NCI-H1105 treated with DMSO at 0.1 percent for 48 hours (cell line): ENCODE measurements at regions not wholly inside any gene's neighbourhood (a gene's known extent, or its start where the extent isn't known, plus 50 kb on each side); places are given as distances from the start of the nearest gene placed in this dataset.

Experiments
- DNase-seq: peaks from one replicate; lab custom pipeline; 2025; lab: John Stamatoyannopoulos, UW

DNA sequence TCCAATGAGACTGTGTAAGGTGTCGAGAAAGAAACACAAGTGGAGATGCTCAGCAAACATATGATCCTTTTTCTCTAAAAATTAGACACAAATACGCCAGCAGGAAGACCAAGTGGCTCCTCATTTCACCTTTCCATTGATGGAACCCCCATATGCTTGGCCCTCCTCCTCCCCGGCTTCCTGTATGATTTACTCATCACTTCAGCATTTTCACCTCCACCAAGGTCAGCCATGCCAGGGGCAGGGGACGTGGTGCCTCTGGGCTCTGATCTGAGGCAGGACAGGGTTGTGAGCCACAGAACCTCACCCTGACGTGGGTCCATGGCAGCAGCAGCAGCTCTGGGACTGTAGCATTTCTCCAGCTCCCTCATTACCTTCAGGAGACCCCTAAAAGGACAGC is 116.8 kb upstream of the PFKP start:
- no peak for DNase-seq

DNA sequence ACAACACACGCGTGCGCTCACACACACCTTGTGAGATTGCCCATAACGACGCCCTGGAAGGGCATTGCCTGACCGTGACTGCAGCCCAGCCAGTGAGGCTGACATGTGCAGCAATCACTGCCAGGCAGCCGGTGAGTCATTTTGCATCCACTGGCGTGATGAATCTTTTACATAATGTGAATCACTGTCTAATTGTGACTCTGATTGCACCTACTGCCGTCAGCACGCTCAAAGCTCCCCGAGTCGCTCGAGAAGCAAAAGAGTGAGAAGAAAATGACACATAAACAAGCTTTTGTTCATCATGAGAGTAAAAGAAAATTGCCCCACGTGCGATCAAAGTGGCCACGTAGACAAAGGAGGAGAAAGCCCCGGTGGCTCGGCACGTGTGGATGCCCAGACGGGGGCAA is 117.4 kb upstream of the PFKP start:
- DNase-seq: no peak

DNA sequence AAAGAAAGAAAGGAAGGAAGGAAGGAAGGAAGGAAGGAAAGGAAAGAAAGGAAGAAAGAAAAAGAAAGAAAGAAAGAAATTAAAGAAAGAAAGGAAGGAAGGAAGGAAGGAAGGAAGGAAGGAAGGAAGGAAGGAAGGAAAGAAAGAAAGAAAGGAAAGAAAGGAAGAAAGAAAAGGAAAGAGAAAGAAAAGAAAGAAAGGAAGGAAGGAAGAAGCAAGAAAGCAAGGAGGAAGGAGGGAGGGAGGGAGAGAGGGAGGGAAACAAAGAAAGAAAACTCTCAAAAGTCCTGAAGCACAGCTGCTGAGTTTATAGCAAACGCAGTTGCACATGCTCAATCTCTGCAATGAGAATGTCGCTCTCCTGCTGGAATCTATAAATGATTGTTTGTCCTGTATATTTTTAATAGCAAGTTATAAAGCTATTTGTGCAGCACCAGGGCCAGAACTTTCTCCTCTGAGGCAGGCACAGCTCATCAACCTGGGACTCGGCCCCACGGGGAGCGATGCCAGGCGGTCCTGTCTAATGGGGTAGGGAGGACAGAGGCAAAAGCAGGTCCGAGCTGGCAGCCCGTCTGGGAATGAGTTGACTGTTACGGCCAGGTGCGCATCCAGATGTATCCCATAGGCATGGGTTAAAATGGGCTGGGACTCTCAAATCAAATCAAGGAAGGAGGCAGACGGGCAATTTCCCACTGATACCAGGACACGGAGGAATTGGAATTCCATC is 118.0 kb upstream of the PFKP start:
- no peak for DNase-seq

DNA sequence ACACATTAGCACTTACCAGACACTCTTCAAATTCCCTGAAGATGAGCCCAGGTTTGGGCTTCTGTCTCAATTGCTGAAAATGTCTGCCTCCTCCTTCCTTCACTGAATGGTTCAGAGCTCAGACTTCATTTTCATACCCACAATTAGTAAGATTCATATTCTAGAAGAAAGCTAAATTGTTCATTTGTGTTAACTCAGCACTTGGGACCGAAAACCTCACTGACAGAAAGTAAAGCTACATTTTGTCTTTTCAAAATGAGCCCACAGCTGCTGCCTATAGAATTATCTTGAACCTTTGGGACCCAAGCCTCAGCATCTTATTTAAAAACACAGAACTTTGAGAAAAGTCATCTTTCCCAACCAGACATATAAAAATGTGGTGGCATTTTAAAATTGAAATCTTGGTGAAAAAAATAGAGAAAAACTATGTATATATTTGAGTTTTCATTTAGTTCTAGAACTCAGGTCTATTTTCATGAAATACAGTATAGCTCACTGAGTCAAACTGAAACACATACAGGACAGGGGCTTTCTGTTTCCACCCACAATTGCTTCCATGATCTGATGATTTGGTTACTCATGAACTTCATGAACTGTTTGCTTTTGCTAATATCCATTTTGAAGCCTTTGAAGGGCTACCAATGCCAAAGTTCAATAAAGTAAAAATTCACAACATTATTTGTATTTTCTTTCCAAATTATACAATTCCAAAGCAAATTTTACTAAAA is 119.1 kb upstream of the PFKP start:
- no peak for DNase-seq

DNA sequence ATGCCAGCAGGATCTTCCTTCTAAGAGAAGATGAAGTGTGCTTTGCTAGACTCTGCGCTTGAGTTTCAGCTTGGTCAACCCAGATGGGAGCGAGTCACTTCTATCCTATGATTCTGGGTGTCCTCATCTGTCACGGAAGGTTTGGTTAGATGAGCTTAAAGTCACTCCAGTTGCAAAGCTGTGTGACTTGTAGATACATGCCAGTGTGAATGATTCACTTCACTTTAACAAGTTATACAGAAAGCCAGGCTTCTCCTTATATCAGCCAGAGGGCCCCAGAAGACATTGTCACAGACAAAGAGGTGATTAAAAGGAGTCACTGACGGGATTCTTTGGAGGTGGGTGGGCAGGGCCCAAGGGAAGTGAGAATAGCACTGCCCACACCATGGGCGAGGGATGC is 122.6 kb upstream of the PFKP start:
- no peak for DNase-seq

DNA sequence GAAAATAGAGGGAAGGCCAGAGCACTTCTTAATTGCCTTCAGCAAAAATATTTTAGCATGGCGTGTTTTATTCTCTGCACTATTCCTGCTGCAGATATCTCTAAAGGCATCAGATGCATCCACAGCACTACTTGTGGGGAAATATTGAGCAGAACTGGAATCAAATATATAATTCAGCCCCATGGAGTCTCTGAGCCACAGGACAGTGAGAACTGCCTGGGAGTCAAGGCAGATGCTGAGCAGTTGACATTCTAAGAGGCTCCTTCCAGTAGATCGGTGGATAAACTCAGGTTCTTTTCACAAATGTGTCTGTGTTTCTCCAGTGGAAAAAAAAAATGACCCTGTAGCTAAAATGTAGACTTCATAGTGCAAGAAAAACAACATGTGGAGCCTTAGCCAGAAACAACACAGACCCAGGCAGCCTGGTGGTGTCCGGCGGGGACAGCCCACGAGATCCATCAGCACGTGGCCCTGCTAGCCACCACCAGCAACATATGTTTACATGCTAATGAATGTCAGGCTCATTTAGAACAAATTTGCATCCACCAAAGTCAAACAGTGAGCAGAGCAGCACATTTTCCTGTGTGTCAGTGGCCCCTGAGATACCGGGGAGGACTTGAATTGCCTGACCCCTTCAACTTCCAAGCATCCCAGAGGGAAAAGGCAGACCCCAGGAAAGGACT is 123.3 kb upstream of the PFKP start:
- DNase-seq: no peak

DNA sequence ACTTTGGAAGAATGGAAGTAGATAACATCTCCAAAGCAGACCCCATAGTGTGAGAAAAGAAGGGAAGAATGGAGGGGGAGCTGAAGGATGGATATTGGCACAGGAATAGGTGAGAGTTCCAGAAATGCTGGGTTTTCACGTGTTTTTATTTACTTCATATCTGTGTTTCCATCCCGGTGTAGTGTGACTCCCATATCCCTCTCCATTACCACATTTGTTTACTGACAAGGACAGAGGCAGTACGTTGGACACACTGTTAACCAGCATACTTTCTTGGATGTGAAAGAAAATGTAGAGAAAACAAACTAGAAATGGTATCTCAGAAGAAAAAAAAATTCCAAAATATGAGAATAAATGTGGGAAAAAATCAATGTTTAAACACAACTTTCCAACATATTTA is 124.4 kb upstream of the PFKP start:
- DNase-seq: no peak

DNA sequence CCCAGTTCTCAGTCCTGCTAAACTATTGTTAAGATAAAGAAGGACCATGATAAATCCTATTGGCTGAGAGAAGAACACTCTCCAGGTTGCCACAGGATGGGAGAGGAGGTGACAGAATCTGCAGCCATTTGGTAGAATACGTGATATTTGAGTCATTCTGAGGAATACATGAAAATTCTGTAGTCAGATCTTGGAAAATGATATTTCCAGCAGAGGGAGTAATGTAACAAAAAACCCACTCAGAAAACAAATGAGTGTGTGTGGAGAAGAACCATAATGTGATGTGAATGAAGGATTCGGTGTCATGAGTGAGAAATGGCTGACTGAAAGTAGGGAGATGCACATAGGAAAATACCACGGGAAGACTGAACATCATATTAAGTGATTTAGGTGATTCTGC is 128.5 kb upstream of the PFKP start:
- DNase-seq: no peak

DNA sequence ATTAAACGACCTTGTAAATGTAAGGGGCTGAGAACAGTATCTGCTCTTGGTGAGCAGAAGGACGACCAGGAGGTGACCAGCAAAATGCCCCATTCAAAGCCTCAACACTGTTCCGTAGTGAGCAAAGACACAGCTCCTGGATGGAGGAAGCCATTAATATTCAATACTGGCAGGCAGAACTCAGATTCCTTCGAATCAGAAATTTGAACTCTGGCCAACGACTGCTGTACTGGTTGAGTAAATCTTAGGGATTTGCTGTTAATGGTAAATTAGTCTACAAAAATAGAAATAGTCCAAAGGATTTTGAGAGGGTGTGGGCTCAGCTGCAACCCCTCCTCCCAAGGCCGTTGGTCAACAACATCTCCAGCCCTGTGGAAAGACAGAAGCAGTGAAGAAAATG is 130.5 kb upstream of the PFKP start:
- DNase-seq: no peak

DNA sequence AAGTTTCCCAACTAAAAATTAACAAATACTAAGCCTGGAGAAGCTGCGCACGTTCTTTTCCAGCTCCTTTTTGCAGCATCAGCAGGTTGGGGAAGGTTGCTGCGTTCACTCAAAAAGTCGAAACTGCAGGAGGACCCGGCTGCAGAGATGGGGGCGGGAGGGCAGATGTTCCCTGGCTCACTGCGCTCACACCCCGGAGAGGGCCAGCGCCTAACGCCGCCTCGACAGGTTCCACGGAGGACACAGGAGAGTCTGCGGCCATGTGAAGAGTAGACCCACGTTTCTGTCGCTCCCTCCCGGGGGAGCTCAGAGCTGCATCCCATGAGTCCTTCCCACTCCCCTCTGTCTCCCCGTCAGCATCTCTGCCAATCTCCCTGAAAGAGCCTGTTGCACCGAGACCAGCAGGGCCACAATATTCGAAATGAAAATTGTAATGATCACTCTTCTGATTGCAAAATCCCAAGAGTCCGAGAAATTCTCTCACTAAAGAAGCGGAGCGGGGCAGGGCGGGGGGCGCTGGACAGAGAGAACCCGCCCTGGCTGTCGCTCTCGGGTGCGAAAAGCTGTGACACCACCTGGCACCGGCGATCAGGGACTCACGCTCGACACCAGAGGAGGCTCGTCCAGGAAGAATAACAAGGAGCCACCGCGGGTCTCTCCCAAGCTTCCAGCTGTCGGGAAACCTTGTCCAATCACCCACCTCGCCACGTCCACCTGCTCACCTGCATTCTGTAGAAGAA is 131.5 kb upstream of the PFKP start:
- no peak for DNase-seq

DNA sequence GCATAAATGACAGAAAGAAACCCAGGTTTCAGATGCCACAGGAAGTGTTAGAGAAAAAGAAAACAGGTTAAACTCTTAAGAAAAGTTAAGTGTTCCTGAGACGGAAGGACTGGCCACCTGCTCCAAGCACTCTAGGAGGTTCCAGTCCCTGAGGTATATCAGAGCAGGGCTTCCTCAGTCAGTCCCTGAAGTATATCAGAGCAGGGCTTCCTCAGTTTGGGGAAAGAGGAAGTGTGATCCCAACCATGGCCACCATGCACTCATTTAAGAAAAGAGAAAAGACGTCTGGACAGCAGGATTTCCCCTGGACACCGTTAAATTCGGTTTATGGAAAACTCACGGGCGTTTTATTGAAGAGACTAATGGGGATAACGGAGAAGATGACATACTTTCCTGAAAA is 133.4 kb upstream of the PFKP start:
- DNase-seq: no peak

DNA sequence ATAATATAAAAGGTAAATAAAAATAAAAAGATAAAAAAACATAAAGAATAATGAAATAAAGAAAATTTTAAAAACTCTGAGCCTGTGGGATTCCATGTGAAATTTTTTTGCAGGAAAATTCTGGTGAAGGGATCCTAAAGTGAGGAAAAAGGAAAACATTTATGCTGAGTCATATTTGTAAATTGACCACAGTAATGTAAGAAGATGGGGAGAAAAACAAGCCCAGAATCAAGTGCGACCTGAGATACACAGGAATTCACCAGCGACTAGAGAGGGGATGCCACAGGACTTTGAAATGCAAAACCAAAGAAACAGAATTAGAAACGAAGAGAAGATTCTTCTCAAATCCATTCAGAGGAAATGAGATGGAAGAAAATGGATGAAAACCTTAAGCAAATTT is 133.8 kb upstream of the PFKP start:
- no peak for DNase-seq

DNA sequence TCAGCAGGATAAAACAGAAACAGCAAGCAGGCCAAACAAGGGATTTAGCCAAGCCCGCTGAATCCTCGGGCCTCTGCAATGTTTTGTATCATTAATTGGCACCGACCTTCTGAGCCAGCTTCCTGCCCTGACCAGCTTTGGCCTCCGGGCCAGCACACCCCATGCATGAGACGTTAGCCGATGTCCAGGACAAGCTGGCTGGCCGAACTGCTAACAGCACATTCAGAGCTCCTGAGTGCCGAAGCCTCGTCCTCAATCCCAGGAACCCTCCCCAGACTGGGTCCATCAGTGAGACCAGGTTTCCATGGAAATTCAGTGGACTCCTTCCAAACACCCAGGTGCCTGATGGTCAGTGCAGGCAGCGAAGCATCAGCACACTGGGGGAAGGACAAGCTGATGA is 134.3 kb upstream of the PFKP start:
- DNase-seq: no peak

DNA sequence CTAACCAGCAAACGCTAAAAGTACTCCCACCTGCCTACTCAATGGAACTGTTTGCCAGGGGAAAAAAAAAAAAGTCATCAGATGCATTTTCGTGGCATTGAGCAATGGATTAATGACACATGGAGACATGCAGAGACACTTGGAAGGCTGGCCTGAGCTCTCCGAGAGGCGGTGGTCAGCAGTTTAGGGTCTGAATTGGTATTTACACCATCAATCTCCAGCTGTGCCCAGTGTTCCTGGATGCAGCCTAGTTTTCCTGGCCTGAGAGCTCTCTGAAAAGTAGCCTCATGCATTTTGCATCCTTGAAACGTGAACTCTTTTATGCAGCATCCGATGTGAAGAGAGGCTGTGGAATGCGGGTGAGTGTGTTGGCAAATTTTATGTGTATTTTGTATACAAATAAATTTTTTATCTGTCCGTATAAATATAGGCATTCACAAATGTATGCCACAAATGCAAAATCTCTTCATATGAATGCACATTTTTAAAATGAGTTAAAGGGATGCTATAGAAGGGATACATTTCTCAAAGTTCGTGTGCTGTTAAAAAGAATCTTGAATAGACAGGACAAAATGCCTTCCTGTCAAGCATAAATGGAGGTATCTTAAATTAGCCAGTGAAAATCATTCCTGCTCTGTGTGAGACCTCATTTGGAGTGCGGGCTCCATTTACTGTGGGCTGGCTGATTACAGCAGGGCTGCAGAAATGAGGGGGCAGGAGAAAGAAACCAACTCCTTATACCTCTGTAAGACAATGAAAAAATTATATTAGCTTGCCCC is 137.7 kb upstream of the PFKP start:
- DNase-seq: no peak

DNA sequence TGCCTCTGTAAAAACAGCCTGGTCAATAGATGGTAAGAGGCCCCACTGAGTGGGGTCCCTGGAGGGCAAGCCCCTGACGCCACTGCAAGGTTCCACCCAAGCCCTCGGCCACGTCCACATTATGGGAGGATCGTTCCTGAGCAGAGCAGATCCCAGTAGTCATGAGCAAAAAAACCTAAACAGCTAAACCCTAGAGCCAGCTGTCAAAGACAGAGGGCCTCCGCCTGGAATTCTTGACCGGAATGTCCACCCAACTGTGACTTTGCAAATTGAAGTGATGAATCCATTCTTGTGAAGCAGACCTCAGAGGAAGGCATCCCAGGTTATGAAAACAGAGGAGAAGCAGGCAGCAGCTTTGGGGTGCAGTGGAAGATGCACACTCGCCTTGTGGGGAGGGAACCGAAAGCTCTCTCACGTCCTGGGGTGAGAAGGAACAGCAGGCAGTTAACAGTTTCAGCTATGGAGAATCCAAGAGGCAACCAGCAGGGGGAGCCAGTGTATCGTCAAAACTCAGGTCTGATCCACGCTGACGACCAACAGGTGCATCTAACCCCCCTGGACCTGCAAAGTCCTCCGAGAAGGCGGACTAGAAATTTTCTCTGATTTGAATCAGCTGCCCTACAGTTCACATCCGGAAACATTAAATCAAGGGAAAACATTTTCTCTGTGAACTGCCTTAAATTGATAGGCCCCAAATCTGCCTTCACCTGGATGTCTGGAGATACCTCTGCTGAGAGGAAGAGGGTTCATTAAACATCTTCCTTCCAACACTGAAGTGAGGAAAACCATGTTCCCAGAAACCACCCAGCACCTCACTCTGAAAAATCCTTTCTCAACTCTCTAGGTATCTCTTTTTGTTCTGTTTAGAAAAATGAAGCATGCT is 139.1 kb upstream of the PFKP start:
- DNase-seq: peak; percentile 16

DNA sequence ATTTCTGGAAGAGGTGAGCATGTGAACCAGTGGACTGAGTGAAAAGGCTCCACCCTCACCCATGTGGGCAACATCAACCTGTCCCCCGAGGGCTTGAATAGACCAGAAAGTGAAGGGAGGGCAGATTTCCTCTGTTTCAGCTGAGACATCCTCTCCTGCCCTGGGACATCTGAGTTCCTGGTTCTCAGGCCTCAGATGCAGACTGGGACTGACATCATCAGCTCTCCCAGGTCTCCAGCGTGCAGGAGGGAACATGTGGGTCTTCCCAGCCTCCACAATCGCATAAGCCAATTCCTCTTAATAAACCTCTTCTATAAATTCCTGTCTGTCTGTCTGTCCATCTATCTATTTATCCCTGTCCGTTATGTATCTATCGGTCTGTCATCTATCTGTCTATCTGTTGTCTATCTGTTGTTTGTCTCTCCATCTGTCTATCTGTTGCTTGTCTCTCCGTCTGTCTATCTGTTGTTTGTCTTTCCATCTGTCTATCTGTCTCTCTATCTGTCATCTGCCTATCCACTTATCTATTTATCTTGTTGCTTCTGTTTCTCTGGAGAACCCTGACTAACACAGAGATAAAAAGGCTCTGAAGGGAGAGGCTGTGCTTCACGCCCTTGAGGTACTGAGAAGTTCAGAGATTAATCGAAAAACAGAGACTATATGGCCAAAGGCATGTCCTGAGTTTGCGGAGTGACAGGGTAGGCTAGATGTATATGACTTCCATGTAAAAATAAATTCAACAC is 140.3 kb upstream of the PFKP start:
- no peak for DNase-seq

DNA sequence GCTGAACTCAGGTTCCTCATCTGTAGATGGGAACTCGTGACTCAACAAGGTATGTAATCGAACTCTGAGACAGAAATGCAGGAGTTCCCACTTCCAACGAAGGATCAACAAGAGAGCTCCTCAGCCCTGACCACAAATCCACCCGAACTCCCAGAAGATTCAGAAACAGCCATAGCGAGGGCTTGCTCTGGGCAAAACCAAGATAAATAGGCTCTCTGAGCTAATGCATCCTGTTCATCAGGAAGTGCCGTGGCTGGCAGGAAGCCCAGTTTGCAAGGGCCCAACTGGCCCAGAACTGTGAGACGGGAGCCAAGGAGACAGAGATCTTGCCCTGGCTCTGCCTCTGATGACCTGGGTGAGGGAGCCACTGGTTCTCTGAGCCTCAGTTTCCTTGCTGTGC is 141.7 kb upstream of the PFKP start:
- DNase-seq: no peak

DNA sequence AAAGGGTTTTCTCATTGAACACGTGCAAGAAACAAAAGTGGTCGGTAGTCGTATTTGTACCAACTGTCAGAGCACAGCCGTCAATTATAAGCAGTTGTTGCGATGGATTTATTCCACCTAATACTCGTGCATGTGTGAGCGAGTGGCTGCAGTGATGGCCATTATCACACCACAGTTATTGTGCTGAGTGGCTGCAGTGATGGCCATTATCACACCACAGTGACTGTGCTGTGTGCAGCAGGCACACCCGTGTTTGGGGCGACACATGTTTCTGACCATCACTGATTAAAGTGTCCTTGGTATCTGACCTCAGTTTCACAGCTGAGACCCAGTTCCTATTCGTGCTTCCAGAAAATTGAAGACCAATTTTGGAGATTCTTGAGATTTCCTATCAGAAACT is 142.9 kb upstream of the PFKP start:
- DNase-seq: no peak

DNA sequence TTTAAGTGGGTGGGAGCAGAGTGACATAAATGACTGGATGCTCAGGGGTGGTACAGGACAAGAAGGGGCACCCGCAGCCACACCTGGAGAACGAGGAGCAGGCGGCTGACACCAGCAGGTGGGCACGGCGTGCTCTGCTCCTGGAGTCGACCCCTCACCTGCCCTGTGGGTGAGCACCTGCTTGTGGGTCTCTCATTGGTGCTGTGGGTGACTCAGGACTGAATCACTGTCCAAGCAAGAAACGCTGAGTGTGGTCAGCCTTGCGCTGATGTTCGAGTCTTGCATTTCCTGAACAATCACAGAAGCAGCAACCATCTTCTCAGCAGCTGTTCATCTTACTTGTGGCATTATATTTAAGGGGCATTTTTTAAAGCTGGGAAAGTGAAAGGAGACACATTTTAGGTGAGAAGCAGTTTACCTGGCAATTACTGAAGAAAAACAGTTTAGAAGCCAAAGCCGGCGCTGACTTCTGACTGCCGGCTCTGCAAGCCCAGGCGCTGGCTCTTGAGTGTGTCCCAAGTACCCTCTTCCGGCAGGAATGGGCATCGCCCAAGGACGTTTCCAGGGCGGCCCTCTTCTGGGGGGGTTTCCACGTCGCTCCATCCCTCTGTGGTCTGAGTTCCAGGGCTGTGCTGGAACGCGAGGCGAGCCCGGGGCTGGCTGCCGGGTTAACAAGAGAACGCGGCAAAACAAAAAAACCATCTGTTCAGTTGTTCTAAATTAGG is 145.2 kb upstream of the PFKP start:
- DNase-seq: no peak
